Spleen (tissue), 7 donors: ENCODE measurements at regions not wholly inside any gene's neighbourhood (a gene's known extent, or its start where the extent isn't known, plus 50 kb on each side); places are given as distances from the start of the nearest gene placed in this dataset.

ENCODE experiments used
- POLR2A ChIP-seq, 3 donors: fragments of 450-650 bp; IDR thresholded peaks; one replicate each; pipeline ENCODE4 v1.5.1; 2017; ENCODE audit warnings: antibody characterized with exemption in 3 of 3, mild to moderate bottlenecking in 1 of 3
- POLR2AphosphoS5 ChIP-seq, 3 donors: sonication (generic); formaldehyde crosslinking; IDR thresholded peaks; one replicate each; pipeline ENCODE4 v1.5.1; 2017; ENCODE audit warnings: antibody characterized with exemption in 3 of 3
- TF ChIP-seq, protein P1 (sequence below), 11 experiments: fragments of 200-600 bp in 7 of 11; fragments of 450-650 bp in 4 of 11; sonication (generic) in 4 of 11; IDR thresholded peaks in 8 of 11; conservative IDR thresholded peaks in 3 of 11; 1 replicate in 7 of 11; 2 replicates in 4 of 11; pipeline versions ENCODE4 v1.4.0 to v1.8.0; 2016 to 2021; ENCODE audit warnings: antibody characterized with exemption in 11 of 11, inconsistent platforms in 4 of 11, mild to moderate bottlenecking in 1 of 11
- donor health status: DM: no; HTN: no; CAD: no; lungs with moderate emphysema.
- donor health status: DM: no; HTN: no; CAD: no.
- donor health status: DM: no; HTN: no; CAD: no.

DNA sequence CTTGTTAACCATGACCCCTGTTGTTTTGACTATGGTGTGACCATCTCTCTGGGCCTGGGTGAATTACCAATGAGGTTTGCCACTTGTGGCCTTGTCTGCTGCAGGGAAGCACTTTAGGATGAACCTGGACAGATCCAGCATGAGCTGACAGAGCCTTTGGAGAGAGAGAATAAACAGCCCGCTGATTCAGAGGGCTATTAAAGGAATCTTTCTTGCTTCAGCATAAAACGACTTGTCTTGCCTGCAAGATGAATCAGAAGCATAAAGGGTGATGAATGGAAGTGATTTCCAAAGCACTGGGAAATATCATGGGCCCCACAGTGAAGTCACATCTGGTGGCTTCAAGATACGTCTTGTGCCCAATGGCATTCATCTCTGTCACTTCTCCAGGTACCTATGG lies 69.0 kb upstream of the WSCD2 start:
- TF ChIP-seq, protein P1, sequence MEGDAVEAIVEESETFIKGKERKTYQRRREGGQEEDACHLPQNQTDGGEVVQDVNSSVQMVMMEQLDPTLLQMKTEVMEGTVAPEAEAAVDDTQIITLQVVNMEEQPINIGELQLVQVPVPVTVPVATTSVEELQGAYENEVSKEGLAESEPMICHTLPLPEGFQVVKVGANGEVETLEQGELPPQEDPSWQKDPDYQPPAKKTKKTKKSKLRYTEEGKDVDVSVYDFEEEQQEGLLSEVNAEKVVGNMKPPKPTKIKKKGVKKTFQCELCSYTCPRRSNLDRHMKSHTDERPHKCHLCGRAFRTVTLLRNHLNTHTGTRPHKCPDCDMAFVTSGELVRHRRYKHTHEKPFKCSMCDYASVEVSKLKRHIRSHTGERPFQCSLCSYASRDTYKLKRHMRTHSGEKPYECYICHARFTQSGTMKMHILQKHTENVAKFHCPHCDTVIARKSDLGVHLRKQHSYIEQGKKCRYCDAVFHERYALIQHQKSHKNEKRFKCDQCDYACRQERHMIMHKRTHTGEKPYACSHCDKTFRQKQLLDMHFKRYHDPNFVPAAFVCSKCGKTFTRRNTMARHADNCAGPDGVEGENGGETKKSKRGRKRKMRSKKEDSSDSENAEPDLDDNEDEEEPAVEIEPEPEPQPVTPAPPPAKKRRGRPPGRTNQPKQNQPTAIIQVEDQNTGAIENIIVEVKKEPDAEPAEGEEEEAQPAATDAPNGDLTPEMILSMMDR (IDR thresholded peaks at IDR 0.05 in 8 of 11, conservative IDR thresholded peaks at IDR 0.05 in 3 of 11), result no peak
- no peak for TF ChIP-seq POLR2A (IDR thresholded peaks at IDR 0.05)
- no peak for TF ChIP-seq POLR2AphosphoS5 (IDR thresholded peaks at IDR 0.05)
